H1 (cell line): ENCODE measurements at regions not wholly inside any gene's neighbourhood (a gene's known extent, or its start where the extent isn't known, plus 50 kb on each side); places are given as distances from the start of the nearest gene placed in this dataset.

Experiments used
- ATF3 ChIP-seq: IDR thresholded peaks from 2 replicates; pipeline ENCODE4 v1.6.1; 2011; ENCODE audit warnings: low read depth, mild to moderate bottlenecking, low read length; ENCODE audit not compliant: insufficient read depth
- CTCF ChIP-seq, 3 experiments: IDR thresholded peaks; 1 replicate in 2 of 3; 2 replicates in 1 of 3; pipeline versions ENCODE4 v1.5.1 to v1.6.1; 2011; ENCODE audit warnings: low read length in 3 of 3, mild to moderate bottlenecking in 3 of 3, inconsistent platforms in 2 of 3, low read depth in 1 of 3, moderate library complexity in 1 of 3; ENCODE audit not compliant: insufficient read depth in 1 of 3; ENCODE audit errors: control extremely low read depth in 1 of 3
- TEAD4 ChIP-seq: IDR thresholded peaks from 2 replicates; pipeline ENCODE4 v1.6.1; 2012; ENCODE audit warnings: low read depth, low read length, inconsistent platforms, mixed read lengths

- TF ChIP-seq CTCF (IDR thresholded peaks at IDR 0.05; ENCODE audit: control extremely low read depth in 1 of 3, insufficient read depth in 1 of 3, low read depth in 1 of 3, low read length in 3 of 3) (no peak), ATF3 (no peak), TEAD4 (no peak)
Observed at GRCh38 chr6:71387179-71387578, 98.6 kb downstream of the OGFRL1 start (continued).
